Neural cell (in vitro differentiated cells): ENCODE measurements at regions not wholly inside any gene's neighbourhood (a gene's known extent, or its start where the extent isn't known, plus 50 kb on each side); places are given as distances from the start of the nearest gene placed in this dataset.
"Not testable (repeated sequence)": the region's sequence is repeated elsewhere in the genome, so short reads cannot be mapped to it uniquely, and the experiment has no call there.

Experiments
- H2AFZ ChIP-seq: fragments of 200-600, 300-800 bp; sonication (generic), shearing (Covaris generic); 2 replicates; pipeline ENCODE4 v1.6.0; 2014; ENCODE audit warnings: low read depth, mild to moderate bottlenecking, antibody characterized with exemption, low read length, moderate library complexity
- H3F3A ChIP-seq: fragments of 200-600 bp; shearing (Covaris generic); 2 replicates; pipeline ENCODE4 v1.6.1; 2016; ENCODE audit warnings: mild to moderate bottlenecking, moderate library complexity, mixed read lengths, antibody characterized with exemption, low read length; ENCODE audit not compliant: insufficient read depth, poor library complexity, severe bottlenecking
- H3K27ac ChIP-seq: fragments of 200-600, 300-800 bp; sonication (generic), shearing (Covaris generic); 2 replicates; pipeline ENCODE4 v1.5.1; 2014; ENCODE audit warnings: mild to moderate bottlenecking, low read length, moderate library complexity
- H3K27me3 ChIP-seq: fragments of 300-800, 200-600 bp; sonication (generic), shearing (Covaris generic); 2 replicates; pipeline ENCODE4 v1.6.0; 2014; ENCODE audit warnings: mild to moderate bottlenecking, low read depth, low read length, moderate library complexity; ENCODE audit not compliant: insufficient read depth
- H3K36me3 ChIP-seq: fragments of 300-800, 200-600 bp; sonication (generic), shearing (Covaris generic); 2 replicates; pipeline ENCODE4 v1.5.1; 2014; ENCODE audit warnings: mild to moderate bottlenecking, antibody characterized with exemption, low read length, moderate library complexity; ENCODE audit not compliant: insufficient read depth
- H3K4me2 ChIP-seq: fragments of 300-800, 200-600 bp; sonication (generic), shearing (Covaris generic); 2 replicates; pipeline ENCODE4 v1.6.0; 2014; ENCODE audit warnings: mild to moderate bottlenecking, low read length
- H3K4me3 ChIP-seq: fragments of 300-800, 200-600 bp; sonication (generic), shearing (Covaris generic); 2 replicates; pipeline ENCODE4 v1.5.1; 2014; ENCODE audit warnings: mild to moderate bottlenecking, low read length, moderate library complexity
- H3K79me2 ChIP-seq: fragments of 200-600 bp; shearing (Covaris generic); replicated peaks from 2 replicates; pipeline ENCODE4 v1.6.0; 2014; ENCODE audit warnings: mild to moderate bottlenecking, low read length, moderate library complexity; ENCODE audit not compliant: insufficient read depth
- H3K9ac ChIP-seq: fragments of 300-800, 200-600 bp; sonication (generic), shearing (Covaris generic); 2 replicates; pipeline ENCODE4 v1.6.1; 2016; ENCODE audit warnings: mild to moderate bottlenecking, low read length, mixed read lengths
- H3K9me2 ChIP-seq: fragments of 200-600 bp; shearing (Covaris generic); 2 replicates; pipeline ENCODE4 v1.6.1; 2016; ENCODE audit warnings: mild to moderate bottlenecking, low read length, mixed read lengths; ENCODE audit not compliant: insufficient read depth
- H3K9me3 ChIP-seq: fragments of 200-600, 300-800 bp; sonication (generic), shearing (Covaris generic); 2 replicates; pipeline ENCODE4 v1.6.1; 2016; ENCODE audit warnings: mild to moderate bottlenecking, mixed run types, low read length, moderate library complexity, mixed read lengths
- H4K20me1 ChIP-seq: fragments of 200-600 bp; shearing (Covaris generic); 2 replicates; pipeline ENCODE4 v1.6.1; 2016; ENCODE audit warnings: mild to moderate bottlenecking, mixed run types; ENCODE audit not compliant: insufficient read depth
- EP300 ChIP-seq: fragments of 450-650 bp; conservative IDR thresholded peaks from 2 replicates; pipeline ENCODE4 v1.6.1; 2014; ENCODE audit warnings: antibody characterized with exemption, mild to moderate bottlenecking, moderate library complexity; ENCODE audit not compliant: poor library complexity, severe bottlenecking
- EZH2 ChIP-seq: fragments of 200-600, 300-800 bp; shearing (Covaris generic), sonication (generic); IDR thresholded peaks from 2 replicates; pipeline ENCODE4 v1.6.1; 2014; ENCODE audit warnings: antibody characterized with exemption, low read length, borderline replicate concordance, mild to moderate bottlenecking; ENCODE audit not compliant: insufficient read depth, poor library complexity, severe bottlenecking
- MXI1 ChIP-seq: fragments of 450-650 bp; conservative IDR thresholded peaks from 2 replicates; pipeline ENCODE4 v1.6.1; 2014; ENCODE audit warnings: antibody characterized with exemption, mild to moderate bottlenecking; ENCODE audit not compliant: poor library complexity, severe bottlenecking
- POLR2AphosphoS5 ChIP-seq: IDR thresholded peaks from 2 replicates; pipeline ENCODE4 v1.6.1; 2012
- RAD21 ChIP-seq: fragments of 450-650 bp; conservative IDR thresholded peaks from 2 replicates; pipeline ENCODE4 v1.6.1; 2014; ENCODE audit warnings: antibody characterized with exemption, mild to moderate bottlenecking, moderate library complexity
- SMC3 ChIP-seq: fragments of 450-650 bp; conservative IDR thresholded peaks from 2 replicates; pipeline ENCODE4 v1.6.1; 2014; ENCODE audit warnings: antibody characterized with exemption, mild to moderate bottlenecking, moderate library complexity; ENCODE audit not compliant: poor library complexity
- TAF1 ChIP-seq: IDR thresholded peaks from 2 replicates; pipeline ENCODE4 v1.6.1; 2012; ENCODE audit warnings: low read depth
- TF ChIP-seq, protein P1 (sequence below): fragments of 450-650 bp; IDR thresholded peaks from 2 replicates; pipeline ENCODE4 v1.5.1; 2014; ENCODE audit warnings: antibody characterized with exemption, mild to moderate bottlenecking, moderate library complexity; ENCODE audit not compliant: poor library complexity, severe bottlenecking
- TF ChIP-seq, protein P2 (sequence below): IDR thresholded peaks from 2 replicates; pipeline ENCODE4 v1.6.1; 2012; ENCODE audit warnings: borderline replicate concordance

DNA sequence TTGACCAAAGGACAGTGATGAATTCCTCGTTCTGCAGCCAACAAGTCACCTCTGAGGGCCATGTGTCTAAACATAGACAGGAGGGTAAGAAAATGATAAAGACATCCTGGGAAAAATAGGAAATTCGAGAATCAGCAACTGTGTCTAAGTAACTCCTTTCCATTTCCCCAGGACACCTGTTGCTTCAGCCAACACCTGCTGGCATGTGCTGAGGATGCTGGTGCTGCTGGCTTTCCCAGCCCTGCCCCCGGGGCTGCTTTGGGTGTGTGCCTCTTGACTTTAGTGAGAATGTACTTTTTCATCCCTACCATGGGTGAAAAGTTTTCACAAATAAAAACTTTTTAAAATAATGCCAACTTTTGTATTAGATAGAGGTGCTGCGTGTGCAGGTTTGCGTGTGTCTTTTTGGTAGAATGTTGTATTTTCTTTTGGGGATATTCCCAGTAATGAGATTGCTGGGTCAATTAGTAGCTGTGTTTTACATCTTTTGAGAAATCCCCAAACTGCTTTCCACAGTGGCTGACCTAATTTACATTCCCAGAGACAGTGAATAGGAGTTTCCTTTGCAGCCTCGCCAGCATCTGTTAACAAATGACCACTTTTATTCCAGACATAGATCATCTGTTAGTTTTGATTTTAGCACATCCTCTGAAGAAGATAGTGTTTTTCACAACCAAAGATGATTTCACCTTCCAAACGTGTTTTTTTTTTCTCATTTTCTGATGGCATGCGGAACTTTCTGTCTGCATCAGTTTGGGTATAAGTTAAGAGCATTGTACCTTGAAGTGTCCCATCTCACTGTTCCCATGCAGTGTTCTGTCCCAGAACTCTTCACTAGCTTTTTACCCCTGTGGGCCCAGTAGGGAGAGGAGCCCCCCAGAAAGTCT is 104.2 kb upstream of the ACBD5 start:
- Histone ChIP-seq H2AFZ (no peak overlapping the region), H4K20me1 (no peaks in the 10 kb centered on the region), H3F3A (no peaks in the 10 kb centered on the region), H3K9me3 (no peaks in the 10 kb centered on the region), H3K4me3 (no peak overlapping the region), H3K36me3 (no peaks in the 10 kb centered on the region), H3K9me2 (no peaks in the 10 kb centered on the region), H3K27me3 (no peaks in the 10 kb centered on the region), H3K27ac (no peak overlapping the region), H3K9ac (no peak overlapping the region), H3K4me2 (no peak overlapping the region), H3K79me2 (no peaks in the 10 kb centered on the region)
- TF ChIP-seq EP300 (no peak), POLR2AphosphoS5 (no peak), EZH2 (no peak), RAD21 (no peak), TAF1 (no peak), MXI1 (no peak)
- TF ChIP-seq, protein P1, sequence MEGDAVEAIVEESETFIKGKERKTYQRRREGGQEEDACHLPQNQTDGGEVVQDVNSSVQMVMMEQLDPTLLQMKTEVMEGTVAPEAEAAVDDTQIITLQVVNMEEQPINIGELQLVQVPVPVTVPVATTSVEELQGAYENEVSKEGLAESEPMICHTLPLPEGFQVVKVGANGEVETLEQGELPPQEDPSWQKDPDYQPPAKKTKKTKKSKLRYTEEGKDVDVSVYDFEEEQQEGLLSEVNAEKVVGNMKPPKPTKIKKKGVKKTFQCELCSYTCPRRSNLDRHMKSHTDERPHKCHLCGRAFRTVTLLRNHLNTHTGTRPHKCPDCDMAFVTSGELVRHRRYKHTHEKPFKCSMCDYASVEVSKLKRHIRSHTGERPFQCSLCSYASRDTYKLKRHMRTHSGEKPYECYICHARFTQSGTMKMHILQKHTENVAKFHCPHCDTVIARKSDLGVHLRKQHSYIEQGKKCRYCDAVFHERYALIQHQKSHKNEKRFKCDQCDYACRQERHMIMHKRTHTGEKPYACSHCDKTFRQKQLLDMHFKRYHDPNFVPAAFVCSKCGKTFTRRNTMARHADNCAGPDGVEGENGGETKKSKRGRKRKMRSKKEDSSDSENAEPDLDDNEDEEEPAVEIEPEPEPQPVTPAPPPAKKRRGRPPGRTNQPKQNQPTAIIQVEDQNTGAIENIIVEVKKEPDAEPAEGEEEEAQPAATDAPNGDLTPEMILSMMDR, result no peak

DNA sequence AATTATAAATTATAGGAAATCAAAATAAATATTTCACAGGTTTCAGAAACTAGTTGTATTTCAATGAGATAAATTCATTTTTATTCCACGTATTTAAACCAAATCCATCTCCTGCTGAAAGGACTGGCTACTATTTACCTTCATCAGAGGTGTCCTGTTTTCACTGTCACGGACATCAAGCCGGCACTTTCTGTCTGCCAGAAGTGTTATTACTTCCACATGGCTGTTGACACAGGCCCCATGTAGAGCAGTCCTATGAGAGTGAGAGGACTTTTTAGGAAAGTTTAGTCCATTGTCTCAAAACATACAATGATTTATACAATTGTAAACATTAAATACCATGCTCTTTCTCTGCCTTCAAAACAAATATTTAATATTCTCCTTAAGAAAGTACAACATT is 100.4 kb upstream of the ACBD5 start:
- no peak overlapping the region for H2AFZ ChIP-seq
- H3K36me3 ChIP-seq, result no peaks in the 10 kb centered on the region
- TF ChIP-seq MXI1 (no peak), POLR2AphosphoS5 (no peak), EP300 (no peak), TAF1 (no peak), RAD21 (no peak), SMC3 (no peak), EZH2 (no peak)
- TF ChIP-seq, protein P2, sequence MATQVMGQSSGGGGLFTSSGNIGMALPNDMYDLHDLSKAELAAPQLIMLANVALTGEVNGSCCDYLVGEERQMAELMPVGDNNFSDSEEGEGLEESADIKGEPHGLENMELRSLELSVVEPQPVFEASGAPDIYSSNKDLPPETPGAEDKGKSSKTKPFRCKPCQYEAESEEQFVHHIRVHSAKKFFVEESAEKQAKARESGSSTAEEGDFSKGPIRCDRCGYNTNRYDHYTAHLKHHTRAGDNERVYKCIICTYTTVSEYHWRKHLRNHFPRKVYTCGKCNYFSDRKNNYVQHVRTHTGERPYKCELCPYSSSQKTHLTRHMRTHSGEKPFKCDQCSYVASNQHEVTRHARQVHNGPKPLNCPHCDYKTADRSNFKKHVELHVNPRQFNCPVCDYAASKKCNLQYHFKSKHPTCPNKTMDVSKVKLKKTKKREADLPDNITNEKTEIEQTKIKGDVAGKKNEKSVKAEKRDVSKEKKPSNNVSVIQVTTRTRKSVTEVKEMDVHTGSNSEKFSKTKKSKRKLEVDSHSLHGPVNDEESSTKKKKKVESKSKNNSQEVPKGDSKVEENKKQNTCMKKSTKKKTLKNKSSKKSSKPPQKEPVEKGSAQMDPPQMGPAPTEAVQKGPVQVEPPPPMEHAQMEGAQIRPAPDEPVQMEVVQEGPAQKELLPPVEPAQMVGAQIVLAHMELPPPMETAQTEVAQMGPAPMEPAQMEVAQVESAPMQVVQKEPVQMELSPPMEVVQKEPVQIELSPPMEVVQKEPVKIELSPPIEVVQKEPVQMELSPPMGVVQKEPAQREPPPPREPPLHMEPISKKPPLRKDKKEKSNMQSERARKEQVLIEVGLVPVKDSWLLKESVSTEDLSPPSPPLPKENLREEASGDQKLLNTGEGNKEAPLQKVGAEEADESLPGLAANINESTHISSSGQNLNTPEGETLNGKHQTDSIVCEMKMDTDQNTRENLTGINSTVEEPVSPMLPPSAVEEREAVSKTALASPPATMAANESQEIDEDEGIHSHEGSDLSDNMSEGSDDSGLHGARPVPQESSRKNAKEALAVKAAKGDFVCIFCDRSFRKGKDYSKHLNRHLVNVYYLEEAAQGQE, result no peak
- TF ChIP-seq, protein P1, result no peak
- no peaks in the 10 kb centered on the region for H3K79me2 ChIP-seq
- H3K27me3 ChIP-seq, result no peaks in the 10 kb centered on the region
- no peak overlapping the region for H3K9ac ChIP-seq
- no peaks in the 10 kb centered on the region for H4K20me1 ChIP-seq
- no peak overlapping the region for H3K4me2 ChIP-seq
- no peaks in the 10 kb centered on the region for H3F3A ChIP-seq
- H3K4me3 ChIP-seq, result no peak overlapping the region
- no peaks in the 10 kb centered on the region for H3K9me2 ChIP-seq
- H3K9me3 ChIP-seq, result no peaks in the 10 kb centered on the region
- H3K27ac ChIP-seq, result no peak overlapping the region

DNA sequence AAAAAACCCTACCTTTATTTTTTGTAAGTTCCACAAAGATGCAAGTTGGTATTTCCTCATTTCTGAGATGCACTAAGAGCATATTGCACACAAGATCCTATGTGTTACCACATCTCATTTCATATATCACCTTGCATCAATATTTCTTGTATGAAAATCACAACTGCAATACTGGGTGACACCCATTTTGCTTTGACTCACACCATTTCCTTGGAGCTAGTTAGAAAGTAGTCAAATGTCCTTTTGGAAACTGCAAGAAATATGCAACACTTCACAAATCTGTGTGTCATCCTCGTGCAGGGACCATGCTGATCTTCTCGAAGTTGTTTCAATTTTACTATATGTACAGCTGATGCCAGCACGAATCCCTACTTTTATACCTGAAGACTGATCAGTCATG is 94.6 kb upstream of the ACBD5 start:
- H4K20me1 ChIP-seq, H3K9ac ChIP-seq, H3K27me3 ChIP-seq, H3K4me2 ChIP-seq, H3K9me2 ChIP-seq, H3K27ac ChIP-seq, H3K36me3 ChIP-seq, H3K4me3 ChIP-seq, H3F3A ChIP-seq, H3K79me2 ChIP-seq, H2AFZ ChIP-seq, H3K9me3 ChIP-seq: not testable (repeated sequence)
